Thymus (tissue), 11 donors: ENCODE measurements at regions not wholly inside any gene's neighbourhood (a gene's known extent, or its start where the extent isn't known, plus 50 kb on each side); places are given as distances from the start of the nearest gene placed in this dataset.

Source experiments
- DNase-seq, 9 donors: peaks; one replicate each; pipeline ENCODE4 v3.0.0-alpha.2; 2013; ENCODE audit warnings: low spot score in 9 of 9, low read depth in 6 of 9, missing footprints in 1 of 9
- H3K27ac ChIP-seq, 2 donors: one replicate each; pipeline ENCODE4 v1.5.1; 2013; ENCODE audit warnings: control low read depth in 1 of 2, low read depth in 1 of 2, low read length in 1 of 2, mild to moderate bottlenecking in 1 of 2, moderate library complexity in 1 of 2
- H3K27me3 ChIP-seq, 2 donors: one replicate each; pipeline ENCODE4 v1.5.1; 2013; ENCODE audit warnings: low read length in 1 of 2; ENCODE audit not compliant: control insufficient read depth in 2 of 2, insufficient read depth in 1 of 2
- H3K36me3 ChIP-seq, 2 donors: one replicate each; pipeline ENCODE4 v1.5.1; 2013; ENCODE audit warnings: low read length in 1 of 2, mild to moderate bottlenecking in 1 of 2, moderate library complexity in 1 of 2; ENCODE audit not compliant: control insufficient read depth in 2 of 2, insufficient read depth in 2 of 2
- H3K4me1 ChIP-seq, 2 donors: one replicate each; pipeline ENCODE4 v1.5.1; 2013; ENCODE audit warnings: low read length in 2 of 2; ENCODE audit not compliant: control insufficient read depth in 2 of 2, insufficient read depth in 2 of 2
- H3K4me3 ChIP-seq, 2 donors: one replicate each; pipeline ENCODE4 v1.5.1; 2013; ENCODE audit warnings: low read length in 2 of 2, control low read depth in 1 of 2, mild to moderate bottlenecking in 1 of 2
- H3K9me3 ChIP-seq, 2 donors: one replicate each; pipeline ENCODE4 v1.5.1; 2013; ENCODE audit warnings: low read length in 1 of 2, mild to moderate bottlenecking in 1 of 2; ENCODE audit not compliant: control insufficient read depth in 2 of 2, insufficient read depth in 1 of 2
- WGBS: extraction: QIAGEN DNeasy Blood & Tissue Kit; methylation state at CpG from one replicate; pipeline ENCODE4 v1.1.7; 2013; 5-methylcytosine and 5-hydroxymethylcytosine counted together
- donor health status: healthy.

DNA sequence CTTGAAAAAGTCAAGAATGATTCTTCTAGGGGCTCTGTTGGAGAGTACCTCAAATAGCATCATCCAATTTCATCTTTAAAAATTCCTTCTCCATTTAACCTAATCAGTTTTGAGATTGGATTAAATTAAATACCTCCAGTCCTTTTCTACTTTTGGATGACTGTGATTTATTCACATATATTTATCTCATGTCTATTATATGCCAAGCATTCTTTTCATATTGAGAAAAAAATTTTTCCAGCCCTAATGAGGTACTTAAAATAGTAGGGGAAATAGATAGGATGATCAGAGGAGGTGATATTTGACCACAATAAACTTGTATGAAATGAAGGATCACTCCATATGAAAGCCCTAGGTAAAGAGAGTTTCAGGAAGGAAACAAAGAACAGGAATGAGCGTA, 250.1 kb downstream of the MAT2B start:
- H3K36me3 ChIP-seq, result no peaks in the 10 kb centered on the region
- no peak for DNase-seq
- H3K9me3 ChIP-seq, result no peaks in the 10 kb centered on the region
- H3K27ac ChIP-seq, result no peak overlapping the region
- 93% methylated on average over 1 of the region's 1 CpG for WGBS
- H3K27me3 ChIP-seq, result no peaks in the 10 kb centered on the region
- no peak overlapping the region for H3K4me3 ChIP-seq
- H3K4me1 ChIP-seq, result no peaks in the 10 kb centered on the region

DNA sequence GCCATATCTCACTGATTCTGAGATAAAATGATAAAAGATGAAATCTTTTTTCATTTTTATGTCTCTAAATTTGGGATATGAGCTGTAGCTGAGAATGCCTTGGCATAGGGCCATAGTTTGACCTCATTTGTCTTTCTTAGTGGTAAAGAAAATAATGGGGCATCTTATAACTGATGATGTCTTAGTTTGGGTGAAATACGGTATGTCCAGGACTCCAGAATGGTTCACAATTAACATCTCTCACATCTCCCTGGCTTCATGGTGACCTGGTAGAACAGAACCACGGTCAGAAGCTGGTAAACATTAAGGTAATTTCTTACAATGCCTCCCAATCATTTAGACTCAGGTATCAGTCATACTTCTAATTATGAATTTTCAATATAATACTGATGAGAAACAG, 250.8 kb downstream of the MAT2B start:
- no peaks in the 10 kb centered on the region for H3K36me3 ChIP-seq
- H3K27ac ChIP-seq, result no peak overlapping the region
- WGBS, result 66% methylated on average over 2 of the region's 2 CpGs
- no peaks in the 10 kb centered on the region for H3K27me3 ChIP-seq
- no peaks in the 10 kb centered on the region for H3K4me1 ChIP-seq
- no peaks in the 10 kb centered on the region for H3K9me3 ChIP-seq
- DNase-seq, result no peak
- no peak overlapping the region for H3K4me3 ChIP-seq

DNA sequence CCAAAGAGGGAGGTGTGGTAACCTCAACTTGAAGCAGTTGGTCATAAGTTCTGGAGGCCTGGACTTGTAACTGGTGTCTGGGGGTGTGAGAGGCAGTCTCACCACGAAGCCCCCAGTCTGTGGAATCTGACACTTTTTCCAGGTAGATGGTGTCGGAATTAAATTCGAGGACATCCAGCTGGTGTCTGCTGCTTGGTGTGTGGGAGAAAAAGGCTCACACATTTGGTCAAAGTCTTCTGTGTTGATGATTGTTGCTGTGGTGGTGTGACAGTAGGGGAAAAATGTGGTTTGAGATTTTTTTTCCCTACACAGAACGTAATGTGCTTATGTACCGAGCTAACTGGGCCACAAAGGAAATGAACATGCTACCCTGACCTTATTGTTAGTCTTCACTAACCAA, 251.9 kb downstream of the MAT2B start:
- H3K9me3 ChIP-seq, result no peaks in the 10 kb centered on the region
- 68% methylated on average over 5 of the region's 5 CpGs for WGBS
- H3K4me1 ChIP-seq, result no peaks in the 10 kb centered on the region
- H3K4me3 ChIP-seq, result no peak overlapping the region
- no peaks in the 10 kb centered on the region for H3K27me3 ChIP-seq
- DNase-seq, result no peak
- no peaks in the 10 kb centered on the region for H3K36me3 ChIP-seq
- no peak overlapping the region for H3K27ac ChIP-seq

DNA sequence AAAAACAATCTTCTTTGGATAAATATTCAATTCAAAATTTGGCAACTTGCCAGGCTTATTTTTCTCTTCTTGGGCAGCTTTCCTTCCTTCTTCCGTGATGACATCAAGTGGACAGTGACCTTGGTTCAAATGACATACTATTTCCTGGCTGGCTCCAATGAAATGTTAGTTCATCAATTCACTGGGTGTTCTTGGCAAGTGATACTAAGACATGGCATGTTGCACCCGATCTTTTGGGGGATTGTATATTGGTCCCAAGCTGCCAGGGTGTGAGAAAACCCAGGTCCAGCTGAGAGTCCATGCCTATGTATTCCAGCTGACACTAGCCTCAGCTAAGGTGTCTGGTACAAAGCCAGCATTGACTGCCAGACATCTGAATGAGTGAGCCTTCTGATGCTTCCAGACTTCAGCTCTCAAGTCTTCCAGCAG, 252.9 kb downstream of the MAT2B start:
- no peaks in the 10 kb centered on the region for H3K36me3 ChIP-seq
- H3K4me1 ChIP-seq, result no peaks in the 10 kb centered on the region
- H3K27me3 ChIP-seq, result no peaks in the 10 kb centered on the region
- 88% methylated on average over 2 of the region's 2 CpGs for WGBS
- H3K27ac ChIP-seq, result no peak overlapping the region
- no peaks in the 10 kb centered on the region for H3K9me3 ChIP-seq
- DNase-seq, result no peak
- no peak overlapping the region for H3K4me3 ChIP-seq

DNA sequence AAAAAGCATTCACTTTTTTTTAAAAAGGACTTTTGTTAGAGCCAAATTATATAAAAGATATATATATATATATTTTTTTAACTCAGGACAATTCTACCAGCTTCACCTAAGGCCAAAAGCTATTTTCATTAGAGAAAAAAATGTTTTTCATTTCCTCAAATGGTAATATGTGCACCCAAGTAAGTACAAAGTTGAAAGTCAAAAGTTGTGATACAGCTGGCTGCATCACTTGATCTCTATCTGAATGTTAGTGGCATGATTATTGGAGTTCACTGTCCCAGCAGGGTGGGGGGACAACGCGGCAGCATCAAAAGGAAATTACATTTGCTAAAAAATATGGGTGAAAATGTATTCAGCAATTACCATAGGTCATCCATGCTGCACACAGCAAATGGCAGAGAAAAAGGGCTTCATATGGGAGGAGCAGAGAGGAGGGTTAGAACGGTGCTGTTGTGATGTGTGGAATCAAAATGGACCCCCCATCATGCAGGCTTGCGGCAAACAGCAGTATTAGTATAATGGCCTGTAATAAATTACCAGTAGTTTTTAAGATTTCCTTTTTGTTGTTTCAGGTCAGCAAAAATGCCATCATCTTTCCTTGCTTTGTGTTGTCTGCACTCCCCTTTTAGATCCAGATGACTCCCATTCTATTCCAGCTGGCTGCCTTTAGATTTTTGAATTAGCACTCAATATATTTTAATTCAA, 253.7 kb downstream of the MAT2B start:
- H3K4me1 ChIP-seq, result no peaks in the 10 kb centered on the region

DNA sequence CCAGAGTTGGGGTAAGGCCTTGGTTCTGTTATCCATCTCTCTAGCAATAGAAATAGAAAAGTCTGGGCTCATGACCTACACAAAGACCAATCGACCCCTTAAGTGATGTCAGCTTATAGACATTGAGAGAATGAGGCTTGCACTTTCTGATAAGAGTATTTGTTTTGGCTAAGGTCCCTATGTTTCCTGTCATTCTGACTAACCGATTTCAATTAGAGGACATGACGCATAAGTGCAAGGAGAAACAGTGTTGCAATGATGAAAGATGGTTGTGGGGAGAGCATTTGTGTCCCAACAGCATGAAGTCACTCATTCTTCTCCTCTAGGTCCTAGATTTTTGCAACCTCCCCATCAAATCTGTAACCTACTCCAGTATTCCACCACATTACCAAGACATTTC, 255.1 kb downstream of the MAT2B start:
- DNase-seq, result no peak
- H3K4me3 ChIP-seq, result no peak overlapping the region
- H3K27ac ChIP-seq, result no peak overlapping the region
- 63% methylated on average over 3 of the region's 3 CpGs for WGBS
- no peaks in the 10 kb centered on the region for H3K4me1 ChIP-seq
- no peaks in the 10 kb centered on the region for H3K27me3 ChIP-seq
- no peaks in the 10 kb centered on the region for H3K9me3 ChIP-seq
- no peaks in the 10 kb centered on the region for H3K36me3 ChIP-seq

More for the DNA sequence above, 253.7 kb downstream of the MAT2B start:
- Histone ChIP-seq H3K36me3 (no peaks in the 10 kb centered on the region), H3K27ac (no peak overlapping the region), H3K27me3 (no peaks in the 10 kb centered on the region), H3K9me3 (no peaks in the 10 kb centered on the region), H3K4me3 (no peak overlapping the region)
- no peak for DNase-seq
- 91% methylated on average over 4 of the region's 4 CpGs for WGBS

DNA sequence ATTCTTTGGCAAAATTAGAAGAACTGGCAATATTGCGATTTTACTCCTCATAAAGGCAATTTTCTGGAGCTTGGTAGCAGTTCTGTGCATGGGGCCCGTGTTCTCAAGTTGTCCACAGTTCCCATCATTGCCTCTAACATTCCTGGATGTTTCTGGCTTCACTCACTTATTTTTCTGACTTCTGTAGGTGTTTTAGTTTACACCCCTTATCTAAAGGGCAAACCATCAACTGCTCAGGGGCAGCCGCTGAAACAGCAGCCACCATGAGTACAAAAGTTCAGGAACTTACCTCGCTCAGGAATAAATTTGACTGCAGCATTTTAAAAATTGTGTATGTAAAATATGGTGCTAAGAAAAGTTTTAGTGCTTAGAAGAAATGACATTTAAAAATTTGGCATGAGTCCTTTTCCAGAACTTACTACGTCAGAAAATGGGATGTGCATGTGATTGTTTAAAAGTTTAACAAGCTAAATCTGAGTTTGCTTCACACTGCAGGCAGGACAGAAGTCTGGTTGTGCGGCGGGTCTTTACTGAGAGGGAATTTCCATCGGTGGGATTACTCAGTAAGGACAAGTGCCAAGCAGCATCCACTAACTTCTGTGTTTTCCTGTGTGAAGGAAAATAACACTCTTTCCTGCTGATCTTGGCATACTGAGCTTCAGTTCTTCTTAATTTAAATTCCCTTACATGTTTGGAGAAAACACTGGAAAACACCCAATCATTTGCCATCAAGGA, 261.7 kb downstream of the MAT2B start:
- DNase-seq, result no peak
- H3K4me3 ChIP-seq, result no peak overlapping the region
- H3K36me3 ChIP-seq, result no peaks in the 10 kb centered on the region
- no peaks in the 10 kb centered on the region for H3K4me1 ChIP-seq
- H3K27me3 ChIP-seq, result no peaks in the 10 kb centered on the region
- WGBS, result 88% methylated on average over 8 of the region's 8 CpGs
- no peaks in the 10 kb centered on the region for H3K9me3 ChIP-seq
- H3K27ac ChIP-seq, result no peak overlapping the region

DNA sequence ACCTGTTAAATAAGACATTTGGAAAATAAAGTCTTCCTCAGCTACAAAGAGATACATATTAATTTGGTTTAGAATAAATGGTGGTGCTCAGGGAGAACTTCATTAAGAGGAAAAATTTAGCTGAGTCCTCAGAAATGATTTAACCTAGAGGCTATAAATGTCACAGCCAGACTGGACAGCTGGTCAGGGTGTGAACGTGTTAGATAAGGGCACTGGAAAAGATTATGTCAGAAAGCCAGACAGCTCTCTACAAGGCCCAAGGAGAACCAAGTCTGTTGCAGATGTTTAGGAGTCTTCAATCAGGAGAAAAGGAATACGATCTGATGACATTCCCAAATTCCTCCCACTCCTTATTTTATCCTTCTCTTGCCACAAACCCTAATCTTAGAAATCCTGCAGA, 265.2 kb downstream of the MAT2B start:
- no peak overlapping the region for H3K27ac ChIP-seq
- no peaks in the 10 kb centered on the region for H3K4me1 ChIP-seq
- H3K27me3 ChIP-seq, result no peaks in the 10 kb centered on the region
- no peak for DNase-seq
- H3K36me3 ChIP-seq, result no peaks in the 10 kb centered on the region
- H3K9me3 ChIP-seq, result no peaks in the 10 kb centered on the region
- 85% methylated on average over 2 of the region's 2 CpGs for WGBS
- H3K4me3 ChIP-seq, result no peak overlapping the region

DNA sequence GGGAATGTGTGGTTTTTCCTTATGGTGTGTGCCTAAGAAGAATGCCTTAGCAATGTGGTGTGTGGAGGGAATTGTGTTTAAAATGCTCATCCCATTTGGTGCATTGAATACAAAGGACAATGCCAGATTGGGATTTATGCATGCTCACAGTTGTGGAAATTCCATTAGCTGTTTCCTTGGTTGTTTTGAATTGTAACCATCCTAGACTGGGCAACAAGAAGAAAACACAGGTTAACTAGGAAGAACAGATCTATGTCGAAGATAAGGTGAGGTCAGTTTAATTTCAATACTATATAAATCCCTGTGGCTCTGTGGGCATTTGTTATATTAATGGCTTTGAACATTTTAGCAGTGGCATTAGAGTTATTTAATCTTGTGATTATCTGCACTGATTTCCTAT, 266.8 kb downstream of the MAT2B start:
- no peak for DNase-seq
- no peak overlapping the region for H3K4me3 ChIP-seq
- no peaks in the 10 kb centered on the region for H3K4me1 ChIP-seq
- 93% methylated on average over 1 of the region's 1 CpG for WGBS
- no peak overlapping the region for H3K27ac ChIP-seq
- no peaks in the 10 kb centered on the region for H3K27me3 ChIP-seq
- no peaks in the 10 kb centered on the region for H3K36me3 ChIP-seq
- no peaks in the 10 kb centered on the region for H3K9me3 ChIP-seq
